ENCODE measurements at regions not wholly inside any gene's neighbourhood (a gene's known extent, or its start where the extent isn't known, plus 50 kb on each side); places are given as distances from the start of the nearest gene placed in this dataset.
A peak's percentile ranks its signal among the peaks of the same experiment; 100 is the strongest.

DNA sequence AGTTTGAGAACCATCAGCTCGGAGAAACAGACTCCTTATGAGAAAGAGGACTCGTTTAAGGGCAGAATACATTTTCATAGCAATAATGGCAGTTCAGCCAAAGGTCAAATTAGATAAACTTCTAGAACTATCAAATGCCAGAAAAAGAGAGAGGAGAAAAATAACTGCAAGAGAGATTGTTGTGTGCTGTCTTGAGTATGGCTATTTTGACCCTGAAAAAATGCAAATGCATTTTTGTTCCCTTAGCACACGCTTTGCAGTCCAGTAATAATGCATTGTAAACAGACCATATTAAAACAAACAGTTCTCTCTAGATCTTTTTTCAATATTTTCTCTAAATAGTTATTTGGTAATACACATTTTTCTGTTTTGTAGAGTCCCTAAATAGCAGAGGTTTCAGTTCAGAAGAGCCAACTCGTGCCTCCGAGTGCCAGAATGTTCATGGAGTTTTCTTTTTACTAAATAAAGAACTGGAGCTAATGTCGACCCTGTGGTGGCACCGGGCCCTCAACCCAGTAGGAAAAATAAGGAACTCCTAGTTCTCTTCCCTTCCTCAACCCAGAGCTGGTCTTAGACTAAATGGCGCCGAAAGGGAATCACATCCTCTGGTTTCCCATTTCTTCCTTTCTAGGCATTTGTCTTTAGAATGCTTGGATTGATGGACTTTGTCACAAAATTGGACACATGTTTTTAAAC lies 298.0 kb downstream of the MAP2K4 start:
- Mint-ChIP-seq H3K4me3 (no peak overlapping the region), H3K27me3 (ENCODE audit: low read depth) (no peaks in the 10 kb centered on the region), H3K36me3 (no peaks in the 10 kb centered on the region), H3K4me1 (peaks cover 6% of the 10 kb centered on the region), H3K9me3 (peaks cover 10% of the 10 kb centered on the region), H3K27ac (peak overlapping the region; percentile 56)
- TF ChIP-seq, protein P1, sequence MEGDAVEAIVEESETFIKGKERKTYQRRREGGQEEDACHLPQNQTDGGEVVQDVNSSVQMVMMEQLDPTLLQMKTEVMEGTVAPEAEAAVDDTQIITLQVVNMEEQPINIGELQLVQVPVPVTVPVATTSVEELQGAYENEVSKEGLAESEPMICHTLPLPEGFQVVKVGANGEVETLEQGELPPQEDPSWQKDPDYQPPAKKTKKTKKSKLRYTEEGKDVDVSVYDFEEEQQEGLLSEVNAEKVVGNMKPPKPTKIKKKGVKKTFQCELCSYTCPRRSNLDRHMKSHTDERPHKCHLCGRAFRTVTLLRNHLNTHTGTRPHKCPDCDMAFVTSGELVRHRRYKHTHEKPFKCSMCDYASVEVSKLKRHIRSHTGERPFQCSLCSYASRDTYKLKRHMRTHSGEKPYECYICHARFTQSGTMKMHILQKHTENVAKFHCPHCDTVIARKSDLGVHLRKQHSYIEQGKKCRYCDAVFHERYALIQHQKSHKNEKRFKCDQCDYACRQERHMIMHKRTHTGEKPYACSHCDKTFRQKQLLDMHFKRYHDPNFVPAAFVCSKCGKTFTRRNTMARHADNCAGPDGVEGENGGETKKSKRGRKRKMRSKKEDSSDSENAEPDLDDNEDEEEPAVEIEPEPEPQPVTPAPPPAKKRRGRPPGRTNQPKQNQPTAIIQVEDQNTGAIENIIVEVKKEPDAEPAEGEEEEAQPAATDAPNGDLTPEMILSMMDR (IDR thresholded peaks at IDR 0.05; ENCODE audit: unreplicated experiment), result no peak
- DNase-seq (ENCODE audit: low spot score in 2 of 2, unreplicated experiment in 2 of 2), result no peak

DNA sequence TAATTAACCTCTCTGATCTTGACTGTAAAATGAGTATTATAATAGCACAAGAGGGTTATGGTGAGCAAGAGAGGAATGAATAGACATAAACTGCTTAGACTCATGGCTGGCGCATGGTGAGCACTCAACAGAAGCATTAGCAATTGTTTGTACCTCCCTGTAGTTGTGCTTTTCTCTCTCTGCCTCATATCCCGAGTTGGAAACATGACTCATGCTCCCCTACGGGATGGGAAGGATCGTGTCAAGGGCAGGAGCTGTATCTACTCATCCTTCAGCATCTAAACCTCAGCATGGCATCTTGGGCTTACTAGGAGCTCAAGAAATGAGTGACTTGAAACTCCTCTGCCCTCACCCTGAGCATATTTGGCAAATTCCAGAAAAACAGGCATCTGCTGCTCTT lies 299.6 kb downstream of the MAP2K4 start:
- Mint-ChIP-seq H3K36me3 (no peaks in the 10 kb centered on the region), H3K9me3 (peaks cover 5% of the 10 kb centered on the region), H3K4me3 (no peak overlapping the region), H3K27ac (no peak overlapping the region), H3K27me3 (ENCODE audit: low read depth) (no peaks in the 10 kb centered on the region), H3K4me1 (peaks cover 6% of the 10 kb centered on the region)
- no peak for DNase-seq (ENCODE audit: low spot score in 2 of 2, unreplicated experiment in 2 of 2)
- TF ChIP-seq, protein P1 (IDR thresholded peaks at IDR 0.05; ENCODE audit: unreplicated experiment), result no peak

DNA sequence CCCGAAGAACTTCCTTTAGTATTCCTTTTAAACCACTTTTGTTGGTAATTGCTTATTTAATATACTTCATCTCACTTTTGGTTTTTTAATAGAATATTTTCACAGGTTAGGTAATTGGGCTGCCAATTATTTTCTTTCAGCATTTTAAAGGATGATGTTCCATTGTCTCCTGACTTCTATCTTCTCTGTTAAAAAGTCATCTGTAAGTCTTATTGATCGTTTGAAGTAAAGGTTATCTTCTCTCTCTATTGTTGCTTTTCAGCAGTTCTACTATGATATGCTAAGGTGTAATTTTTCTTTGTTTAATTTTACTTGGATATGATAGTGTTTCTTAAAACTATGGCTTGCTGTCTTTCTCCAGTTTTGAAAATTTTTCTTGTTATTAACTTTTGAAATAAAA lies 307.5 kb downstream of the MAP2K4 start:
- H3K36me3 Mint-ChIP-seq, result peaks cover 4% of the 10 kb centered on the region
- no peak overlapping the region for H3K27ac Mint-ChIP-seq
- TF ChIP-seq, protein P1 (IDR thresholded peaks at IDR 0.05; ENCODE audit: unreplicated experiment), result no peak
- no peak for DNase-seq (ENCODE audit: low spot score in 2 of 2, unreplicated experiment in 2 of 2)
- H3K4me3 Mint-ChIP-seq, result no peak overlapping the region
- H3K9me3 Mint-ChIP-seq, result peaks cover 36% of the 10 kb centered on the region
- no peaks in the 10 kb centered on the region for H3K27me3 Mint-ChIP-seq (ENCODE audit: low read depth)
- H3K4me1 Mint-ChIP-seq, result no peaks in the 10 kb centered on the region

DNA sequence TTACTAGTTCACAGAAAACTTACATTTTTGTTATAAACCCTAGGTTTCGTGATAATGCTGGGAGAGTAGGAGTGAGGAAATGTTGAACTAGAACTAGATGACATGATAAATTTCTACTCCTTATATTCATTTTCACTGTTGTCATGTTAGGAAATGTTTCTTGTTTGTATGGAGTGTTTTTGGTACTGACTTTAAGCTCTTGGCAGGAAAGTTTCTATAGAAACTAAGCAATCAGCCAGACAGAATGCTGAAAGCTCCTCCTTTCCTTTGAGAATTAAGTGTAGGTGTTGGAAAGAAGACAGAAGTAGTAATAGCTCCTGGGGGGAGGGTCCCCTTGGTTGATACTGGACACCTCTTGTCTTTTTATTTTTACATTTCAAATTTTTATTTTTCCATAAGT lies 309.8 kb downstream of the MAP2K4 start:
- DNase-seq (ENCODE audit: low spot score in 2 of 2, unreplicated experiment in 2 of 2), result no peak
- no peaks in the 10 kb centered on the region for H3K4me1 Mint-ChIP-seq
- peaks cover 36% of the 10 kb centered on the region for H3K9me3 Mint-ChIP-seq
- no peak overlapping the region for H3K4me3 Mint-ChIP-seq
- TF ChIP-seq, protein P1 (IDR thresholded peaks at IDR 0.05; ENCODE audit: unreplicated experiment), result no peak
- no peak overlapping the region for H3K27ac Mint-ChIP-seq
- peaks cover 4% of the 10 kb centered on the region for H3K36me3 Mint-ChIP-seq
- no peaks in the 10 kb centered on the region for H3K27me3 Mint-ChIP-seq (ENCODE audit: low read depth)

DNA sequence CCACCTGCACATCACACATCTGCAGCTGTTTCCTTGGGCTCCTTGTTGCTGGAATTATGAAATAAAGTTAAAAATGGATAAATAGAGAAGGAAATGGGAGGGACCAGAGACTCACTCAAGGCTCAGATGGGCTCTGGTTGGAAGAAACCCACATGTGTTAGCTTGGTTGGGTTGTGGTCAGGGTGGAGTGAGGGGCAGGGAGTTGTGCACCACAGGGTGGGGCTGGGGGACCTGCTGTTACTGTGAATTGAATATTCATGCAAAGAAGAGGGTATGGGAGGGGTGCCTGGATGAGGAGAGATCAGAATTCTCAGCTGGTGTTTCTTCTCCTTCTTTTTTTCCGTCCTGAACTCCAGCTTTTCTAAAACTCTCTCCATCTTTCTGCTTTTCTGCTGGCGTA lies 320.7 kb downstream of the MAP2K4 start:
- Mint-ChIP-seq H3K27ac (no peak overlapping the region), H3K4me3 (no peak overlapping the region), H3K27me3 (ENCODE audit: low read depth) (no peaks in the 10 kb centered on the region), H3K36me3 (no peaks in the 10 kb centered on the region), H3K9me3 (no peaks in the 10 kb centered on the region), H3K4me1 (peaks cover 12% of the 10 kb centered on the region)
- TF ChIP-seq, protein P1 (IDR thresholded peaks at IDR 0.05; ENCODE audit: unreplicated experiment), result no peak
- DNase-seq (ENCODE audit: low spot score in 2 of 2, unreplicated experiment in 2 of 2), result no peak
